ENCODE measurements at regions not wholly inside any gene's neighbourhood (a gene's known extent, or its start where the extent isn't known, plus 50 kb on each side); places are given as distances from the start of the nearest gene placed in this dataset.

DNA sequence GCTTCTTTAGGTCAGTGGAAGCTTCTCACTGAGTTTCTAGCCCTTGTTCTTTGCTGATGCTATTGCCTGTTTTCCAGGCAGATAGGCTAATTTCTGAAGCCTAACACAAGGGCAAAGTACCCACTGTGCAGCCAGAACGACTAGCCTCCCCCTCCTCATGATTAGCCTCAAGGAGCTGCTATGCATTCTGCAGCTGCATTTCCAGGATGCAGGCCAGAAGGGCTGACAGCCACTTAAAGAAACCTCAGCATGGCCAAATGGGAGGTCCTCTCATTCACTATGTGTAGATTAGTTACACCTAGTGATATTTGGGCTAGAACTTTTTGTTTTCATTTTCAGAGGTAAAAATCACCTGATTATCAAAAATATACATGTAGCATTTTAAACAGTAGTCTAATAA, 216.0 kb downstream of the RAD51AP2 start:
- WGBS (ENCODE audit: low lambda C conversion rate), result 0% methylated on average over 1 of the region's 1 CpG
- CTCF ChIA-PET, result interaction anchor here (0.8 to 7.6 kb wide), 4 partner anchors 6 to 527 kb away, joined by 3 to 69 read pairs (median 18); no protein-coding TSS in a partner anchor
- DNase-seq, result no peak

GRCh38 chr2:17301437-17301836, 216.8 kb downstream of the RAD51AP2 start:
- Histone ChIP-seq H3K9me2 (no peaks in the 10 kb centered on the region), H3K9ac (no peak overlapping the region), H3K79me2 (ENCODE audit: insufficient read depth) (no peaks in the 10 kb centered on the region), H3K4me1 (ENCODE audit: control insufficient read depth in 1 of 2, insufficient read depth in 2 of 2, low read depth in 1 of 2, low read length in 1 of 2) (peaks cover 0 to 16% of the 10 kb centered on the region in 2 experiments; a peak in 1 of 4 replicates), H3K4me3 (ENCODE audit: low read depth in 2 of 2, low read length in 1 of 2) (no peak overlapping the region), H3K36me3 (replicated peaks in 1 of 2; ENCODE audit: control insufficient read depth in 1 of 2, insufficient read depth in 2 of 2, low read length in 1 of 2) (no peaks in the 10 kb centered on the region), H3K27me3 (ENCODE audit: insufficient read depth) (no peaks in the 10 kb centered on the region), H3K4me2 (no peak overlapping the region), H4K20me1 (ENCODE audit: insufficient read depth) (no peaks in the 10 kb centered on the region), H3F3A (replicated peaks; ENCODE audit: insufficient read depth) (peaks cover 15% of the 10 kb centered on the region), H3K9me3 (no peaks in the 10 kb centered on the region), H2AFZ (ENCODE audit: low read depth) (no peak overlapping the region), H3K27ac (ENCODE audit: low read depth in 2 of 2, low read length in 1 of 2) (no peak overlapping the region)
- DNase-seq, result no peak
- ChIA-PET POLR2A (no interaction called here), CTCF (interaction anchor here (0.9 to 7.6 kb wide), 4 partner anchors 7 to 527 kb away, joined by 3 to 69 read pairs (median 19); no protein-coding TSS in a partner anchor)
- 38% methylated on average over 2 of the region's 2 CpGs for WGBS (ENCODE audit: low lambda C conversion rate)
- TF ChIP-seq FOSL2 (IDR thresholded peaks at IDR 0.05; ENCODE audit: borderline replicate concordance, low read depth) (no peak), SIN3A (IDR thresholded peaks at IDR 0.05; ENCODE audit: borderline replicate concordance, low read depth, low read length) (no peak), YY1 (IDR thresholded peaks at IDR 0.05; ENCODE audit: low read depth) (no peak), NFIC (IDR thresholded peaks at IDR 0.05; ENCODE audit: borderline replicate concordance) (no peak), MXI1 (IDR thresholded peaks at IDR 0.05; ENCODE audit: low read depth, low read length) (no peak), ELF1 (IDR thresholded peaks at IDR 0.05) (no peak), ZBTB33 (IDR thresholded peaks at IDR 0.05; ENCODE audit: borderline replicate concordance, low read depth) (no peak), PBX3 (IDR thresholded peaks at IDR 0.05) (no peak), GATA2 (CRISPR knock-in tag; IDR thresholded peaks at IDR 0.05) (no peak), NRF1 (IDR thresholded peaks at IDR 0.05; ENCODE audit: low read depth, low read length) (no peak), FOXJ3 (CRISPR knock-in tag; IDR thresholded peaks at IDR 0.05) (no peak), POLR2AphosphoS5 (IDR thresholded peaks at IDR 0.05; ENCODE audit: low read depth, low read length) (no peak)
- TF ChIP-seq, protein P1, sequence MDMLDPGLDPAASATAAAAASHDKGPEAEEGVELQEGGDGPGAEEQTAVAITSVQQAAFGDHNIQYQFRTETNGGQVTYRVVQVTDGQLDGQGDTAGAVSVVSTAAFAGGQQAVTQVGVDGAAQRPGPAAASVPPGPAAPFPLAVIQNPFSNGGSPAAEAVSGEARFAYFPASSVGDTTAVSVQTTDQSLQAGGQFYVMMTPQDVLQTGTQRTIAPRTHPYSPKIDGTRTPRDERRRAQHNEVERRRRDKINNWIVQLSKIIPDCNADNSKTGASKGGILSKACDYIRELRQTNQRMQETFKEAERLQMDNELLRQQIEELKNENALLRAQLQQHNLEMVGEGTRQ (IDR thresholded peaks at IDR 0.05; ENCODE audit: borderline replicate concordance, low read depth, low read length), result no peak
- TF ChIP-seq, protein P2, sequence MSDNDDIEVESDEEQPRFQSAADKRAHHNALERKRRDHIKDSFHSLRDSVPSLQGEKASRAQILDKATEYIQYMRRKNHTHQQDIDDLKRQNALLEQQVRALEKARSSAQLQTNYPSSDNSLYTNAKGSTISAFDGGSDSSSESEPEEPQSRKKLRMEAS (IDR thresholded peaks at IDR 0.05; ENCODE audit: low read depth), result no peak
- TF ChIP-seq, protein P3, sequence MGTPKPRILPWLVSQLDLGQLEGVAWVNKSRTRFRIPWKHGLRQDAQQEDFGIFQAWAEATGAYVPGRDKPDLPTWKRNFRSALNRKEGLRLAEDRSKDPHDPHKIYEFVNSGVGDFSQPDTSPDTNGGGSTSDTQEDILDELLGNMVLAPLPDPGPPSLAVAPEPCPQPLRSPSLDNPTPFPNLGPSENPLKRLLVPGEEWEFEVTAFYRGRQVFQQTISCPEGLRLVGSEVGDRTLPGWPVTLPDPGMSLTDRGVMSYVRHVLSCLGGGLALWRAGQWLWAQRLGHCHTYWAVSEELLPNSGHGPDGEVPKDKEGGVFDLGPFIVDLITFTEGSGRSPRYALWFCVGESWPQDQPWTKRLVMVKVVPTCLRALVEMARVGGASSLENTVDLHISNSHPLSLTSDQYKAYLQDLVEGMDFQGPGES (IDR thresholded peaks at IDR 0.05; ENCODE audit: low read depth, low read length), result no peak

More for the DNA sequence above, 216.0 kb downstream of the RAD51AP2 start:
- no peaks in the 10 kb centered on the region for H3K79me2 ChIP-seq (ENCODE audit: insufficient read depth)
- H3K4me2 ChIP-seq, result no peak overlapping the region
- no peaks in the 10 kb centered on the region for H3K27me3 ChIP-seq (ENCODE audit: insufficient read depth)
- no peaks in the 10 kb centered on the region for H3K9me3 ChIP-seq
- no peak overlapping the region for H2AFZ ChIP-seq (ENCODE audit: low read depth)
- H3F3A ChIP-seq (replicated peaks; ENCODE audit: insufficient read depth), result peaks cover 15% of the 10 kb centered on the region
- H3K27ac ChIP-seq (ENCODE audit: low read depth in 2 of 2, low read length in 1 of 2), result peak overlapping the region in 1 of 2 experiments; percentile 68; a peak in 2 of 4 replicates
- no peaks in the 10 kb centered on the region for H3K36me3 ChIP-seq (replicated peaks in 1 of 2; ENCODE audit: control insufficient read depth in 1 of 2, insufficient read depth in 2 of 2, low read length in 1 of 2)
- H4K20me1 ChIP-seq (ENCODE audit: insufficient read depth), result no peaks in the 10 kb centered on the region
- TF ChIP-seq, protein P4, sequence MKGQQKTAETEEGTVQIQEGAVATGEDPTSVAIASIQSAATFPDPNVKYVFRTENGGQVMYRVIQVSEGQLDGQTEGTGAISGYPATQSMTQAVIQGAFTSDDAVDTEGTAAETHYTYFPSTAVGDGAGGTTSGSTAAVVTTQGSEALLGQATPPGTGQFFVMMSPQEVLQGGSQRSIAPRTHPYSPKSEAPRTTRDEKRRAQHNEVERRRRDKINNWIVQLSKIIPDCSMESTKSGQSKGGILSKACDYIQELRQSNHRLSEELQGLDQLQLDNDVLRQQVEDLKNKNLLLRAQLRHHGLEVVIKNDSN (IDR thresholded peaks at IDR 0.05; ENCODE audit: borderline replicate concordance, low read depth), result no peak
- TF ChIP-seq TAF1 (IDR thresholded peaks at IDR 0.05; ENCODE audit: borderline replicate concordance, low read depth, low read length), result no peak
- H3K9me2 ChIP-seq, result no peaks in the 10 kb centered on the region
- POLR2A ChIA-PET, result no interaction called here
- no peak overlapping the region for H3K4me3 ChIP-seq (ENCODE audit: low read depth in 2 of 2, low read length in 1 of 2)
- peaks cover 0 to 16% of the 10 kb centered on the region in 2 experiments; a peak in 1 of 4 replicates for H3K4me1 ChIP-seq (ENCODE audit: control insufficient read depth in 1 of 2, insufficient read depth in 2 of 2, low read depth in 1 of 2, low read length in 1 of 2)
- no peak overlapping the region for H3K9ac ChIP-seq
